Mesenchymal stem cell (in vitro differentiated cells and primary cell): ENCODE measurements at regions not wholly inside any gene's neighbourhood (a gene's known extent, or its start where the extent isn't known, plus 50 kb on each side); places are given as distances from the start of the nearest gene placed in this dataset.

ENCODE experiments used
- DNase-seq: peaks from one replicate; pipeline ENCODE4 v3.0.0-alpha.2; 2013
- H2AFZ ChIP-seq: one replicate; pipeline ENCODE4 v1.6.1; 2013; ENCODE audit warnings: low read depth, mild to moderate bottlenecking, control low read depth, inconsistent platforms, low read length, moderate library complexity
- H2AK5ac ChIP-seq: 2 replicates; pipeline ENCODE4 v1.6.1; 2013; ENCODE audit warnings: low read length, moderate library complexity, mild to moderate bottlenecking, inconsistent platforms; ENCODE audit not compliant: severe bottlenecking
- H2BK120ac ChIP-seq: one replicate; pipeline ENCODE4 v1.6.1; 2013; ENCODE audit warnings: low read depth, mild to moderate bottlenecking, inconsistent platforms, low read length, moderate library complexity
- H2BK12ac ChIP-seq, 2 experiments: one replicate each; pipeline ENCODE4 v1.6.1; 2013; ENCODE audit warnings: inconsistent platforms in 2 of 2, low read length in 2 of 2, mild to moderate bottlenecking in 2 of 2, moderate library complexity in 2 of 2, control low read depth in 1 of 2
- H2BK15ac ChIP-seq: one replicate; pipeline ENCODE4 v1.6.1; 2013; ENCODE audit warnings: mild to moderate bottlenecking, low read depth, inconsistent platforms; ENCODE audit not compliant: poor library complexity, severe bottlenecking
- H2BK5ac ChIP-seq: 2 replicates; pipeline ENCODE4 v1.6.1; 2013; ENCODE audit warnings: low read depth, mild to moderate bottlenecking, low read length, control low read depth, inconsistent platforms; ENCODE audit not compliant: poor library complexity, severe bottlenecking
- H3K14ac ChIP-seq, 2 experiments: one replicate each; pipeline ENCODE4 v1.6.1; 2013; ENCODE audit warnings: inconsistent platforms in 2 of 2, low read length in 2 of 2, control low read depth in 1 of 2, mild to moderate bottlenecking in 1 of 2, moderate library complexity in 1 of 2
- H3K18ac ChIP-seq, 2 experiments: one replicate each; pipeline ENCODE4 v1.6.1; 2013; ENCODE audit warnings: inconsistent platforms in 2 of 2, low read length in 2 of 2, control low read depth in 1 of 2, low read depth in 1 of 2, mild to moderate bottlenecking in 1 of 2
- H3K23ac ChIP-seq, 2 experiments: one replicate each; pipeline ENCODE4 v1.6.1; 2013; ENCODE audit warnings: inconsistent platforms in 2 of 2, low read length in 2 of 2, mild to moderate bottlenecking in 2 of 2, moderate library complexity in 2 of 2, control low read depth in 1 of 2
- H3K27ac ChIP-seq: 2 replicates; pipeline ENCODE4 v1.5.1; 2013; ENCODE audit warnings: mild to moderate bottlenecking, moderate library complexity, low read length, control low read depth, inconsistent platforms; ENCODE audit not compliant: poor library complexity, severe bottlenecking
- H3K27me3 ChIP-seq, 2 experiments: 2 replicates each; pipeline versions ENCODE4 v1.6.1 to v1.7.0; 2013; ENCODE audit warnings: low read length in 2 of 2, mild to moderate bottlenecking in 2 of 2, moderate library complexity in 2 of 2, control low read depth in 1 of 2, inconsistent platforms in 1 of 2; ENCODE audit not compliant: control insufficient read depth in 1 of 2, insufficient read depth in 1 of 2
- H3K36me3 ChIP-seq, 2 experiments: 2 replicates each; pipeline versions ENCODE4 v1.6.1 to v1.7.0; 2013; ENCODE audit warnings: low read length in 2 of 2, control low read depth in 1 of 2, inconsistent platforms in 1 of 2, low read depth in 1 of 2, mild to moderate bottlenecking in 1 of 2; ENCODE audit not compliant: insufficient read depth in 2 of 2, control insufficient read depth in 1 of 2
- H3K4ac ChIP-seq, 2 experiments: one replicate each; pipeline ENCODE4 v1.6.1; 2013; ENCODE audit warnings: inconsistent platforms in 2 of 2, low read length in 2 of 2, mild to moderate bottlenecking in 2 of 2, moderate library complexity in 2 of 2, control low read depth in 1 of 2, low read depth in 1 of 2
- H3K4me1 ChIP-seq: 2 replicates; pipeline ENCODE4 v1.6.1; 2013; ENCODE audit warnings: low read depth, low read length, control low read depth; ENCODE audit not compliant: control insufficient read depth, insufficient read depth
- H3K4me2 ChIP-seq: 2 replicates; pipeline ENCODE4 v1.6.1; 2013; ENCODE audit warnings: low read length, mild to moderate bottlenecking, inconsistent platforms; ENCODE audit not compliant: poor library complexity, severe bottlenecking
- H3K4me3 ChIP-seq, 2 experiments: 2 replicates each; pipeline versions ENCODE4 v1.5.1 to v1.7.0; 2013; ENCODE audit warnings: low read length in 2 of 2, mild to moderate bottlenecking in 2 of 2, control low read depth in 1 of 2, low read depth in 1 of 2; ENCODE audit not compliant: insufficient read depth in 1 of 2
- H3K79me1 ChIP-seq: replicated peaks from 2 replicates; pipeline ENCODE4 v1.6.1; 2013; ENCODE audit warnings: mild to moderate bottlenecking, control low read depth, low read length, inconsistent platforms; ENCODE audit not compliant: poor library complexity, severe bottlenecking
- H3K9ac ChIP-seq: 2 replicates; pipeline ENCODE4 v1.7.0; 2013; ENCODE audit warnings: mild to moderate bottlenecking, low read length, moderate library complexity
- H3K9me3 ChIP-seq: 2 replicates; pipeline ENCODE4 v1.7.0; 2013; ENCODE audit warnings: mild to moderate bottlenecking, low read length; ENCODE audit not compliant: control insufficient read depth
- H4K8ac ChIP-seq: one replicate; pipeline ENCODE4 v1.6.1; 2013; ENCODE audit warnings: inconsistent platforms, mild to moderate bottlenecking, low read length, moderate library complexity
- H4K91ac ChIP-seq: one replicate; pipeline ENCODE4 v1.6.1; 2013; ENCODE audit warnings: mild to moderate bottlenecking, low read length, inconsistent platforms
- WGBS: methylation state at CpG from one replicate; pipeline ENCODE4 v1.1.7; 2013; ENCODE audit warnings: mixed read lengths; 5-methylcytosine and 5-hydroxymethylcytosine counted together

GRCh38 chr12:24014240-24014639 is 64.8 kb upstream of the SOX5 start:
- Histone ChIP-seq H2BK5ac (no peak overlapping the region), H3K4me1 (no peaks in the 10 kb centered on the region), H3K27me3 (no peaks in the 10 kb centered on the region), H3K4ac (no peak overlapping the region), H2BK120ac (no peak overlapping the region), H3K23ac (no peak overlapping the region), H4K91ac (no peak overlapping the region), H3K27ac (no peak overlapping the region), H3K9me3 (no peaks in the 10 kb centered on the region), H2BK12ac (no peak overlapping the region), H3K14ac (no peak overlapping the region), H4K8ac (no peak overlapping the region), H3K4me2 (no peak overlapping the region), H3K18ac (peak overlapping the region in 1 of 2 experiments; percentile 48), H2BK15ac (no peak overlapping the region), H2AFZ (no peak overlapping the region), H2AK5ac (no peak overlapping the region), H3K9ac (no peak overlapping the region), H3K4me3 (no peak overlapping the region), H3K36me3 (no peaks in the 10 kb centered on the region), H3K79me1 (no peaks in the 10 kb centered on the region)
- 93% methylated on average over 1 of the region's 4 CpGs for WGBS
- DNase-seq, result no peak

GRCh38 chr12:24012528-24012927 is 63.1 kb upstream of the SOX5 start:
- H3K4me1 ChIP-seq, result no peaks in the 10 kb centered on the region
- no peaks in the 10 kb centered on the region for H3K36me3 ChIP-seq
- no peak overlapping the region for H3K14ac ChIP-seq
- H3K4ac ChIP-seq, result no peak overlapping the region
- H2AK5ac ChIP-seq, result no peak overlapping the region
- H2BK12ac ChIP-seq, result no peak overlapping the region
- no peaks in the 10 kb centered on the region for H3K9me3 ChIP-seq
- no peak overlapping the region for H2BK120ac ChIP-seq
- DNase-seq, result peak; percentile 17
- no peak overlapping the region for H2BK15ac ChIP-seq
- WGBS, result 100% methylated on average over 1 of the region's 1 CpG
- H3K9ac ChIP-seq, result no peak overlapping the region
- no peak overlapping the region for H3K4me3 ChIP-seq
- H4K8ac ChIP-seq, result no peak overlapping the region
- H3K27me3 ChIP-seq, result no peaks in the 10 kb centered on the region
- no peak overlapping the region for H2AFZ ChIP-seq
- no peak overlapping the region for H2BK5ac ChIP-seq
- no peak overlapping the region for H3K4me2 ChIP-seq
- H3K23ac ChIP-seq, result no peak overlapping the region
- no peak overlapping the region for H4K91ac ChIP-seq
- H3K18ac ChIP-seq, result no peak overlapping the region
- H3K79me1 ChIP-seq, result no peaks in the 10 kb centered on the region
- H3K27ac ChIP-seq, result no peak overlapping the region

GRCh38 chr12:24011927-24012507 is 62.5 kb upstream of the SOX5 start:
- no peaks in the 10 kb centered on the region for H3K4me1 ChIP-seq
- no peaks in the 10 kb centered on the region for H3K79me1 ChIP-seq
- no peak overlapping the region for H4K8ac ChIP-seq
- H3K27ac ChIP-seq, result no peak overlapping the region
- no peaks in the 10 kb centered on the region for H3K27me3 ChIP-seq
- H3K4ac ChIP-seq, result no peak overlapping the region
- no peak overlapping the region for H3K23ac ChIP-seq
- H3K9ac ChIP-seq, result no peak overlapping the region
- no peak overlapping the region for H2BK12ac ChIP-seq
- H2AK5ac ChIP-seq, result no peak overlapping the region
- H2BK5ac ChIP-seq, result no peak overlapping the region
- H2AFZ ChIP-seq, result no peak overlapping the region
- H3K9me3 ChIP-seq, result no peaks in the 10 kb centered on the region
- H2BK120ac ChIP-seq, result no peak overlapping the region
- no peak overlapping the region for H3K4me3 ChIP-seq
- H3K36me3 ChIP-seq, result no peaks in the 10 kb centered on the region
- 100% methylated on average over 1 of the region's 3 CpGs for WGBS
- H3K14ac ChIP-seq, result no peak overlapping the region
- no peak overlapping the region for H2BK15ac ChIP-seq
- H4K91ac ChIP-seq, result no peak overlapping the region
- H3K4me2 ChIP-seq, result no peak overlapping the region
- no peak overlapping the region for H3K18ac ChIP-seq
- no peak for DNase-seq

GRCh38 chr12:24008166-24008565 is 58.7 kb upstream of the SOX5 start:
- no peaks in the 10 kb centered on the region for H3K27me3 ChIP-seq
- H2AFZ ChIP-seq, result no peak overlapping the region
- H2BK120ac ChIP-seq, result no peak overlapping the region
- H3K4me3 ChIP-seq, result no peak overlapping the region
- 90% methylated on average over 2 of the region's 2 CpGs for WGBS
- H2BK5ac ChIP-seq, result no peak overlapping the region
- no peak overlapping the region for H3K27ac ChIP-seq
- H2AK5ac ChIP-seq, result no peak overlapping the region
- H3K14ac ChIP-seq, result no peak overlapping the region
- no peak overlapping the region for H3K4ac ChIP-seq
- no peak for DNase-seq
- no peak overlapping the region for H3K4me2 ChIP-seq
- H2BK15ac ChIP-seq, result no peak overlapping the region
- H2BK12ac ChIP-seq, result no peak overlapping the region
- H3K9ac ChIP-seq, result no peak overlapping the region
- H4K91ac ChIP-seq, result no peak overlapping the region
- H3K18ac ChIP-seq, result no peak overlapping the region
- no peak overlapping the region for H3K23ac ChIP-seq
- H4K8ac ChIP-seq, result no peak overlapping the region
- no peaks in the 10 kb centered on the region for H3K36me3 ChIP-seq
- H3K4me1 ChIP-seq, result no peaks in the 10 kb centered on the region
- H3K9me3 ChIP-seq, result no peaks in the 10 kb centered on the region
- no peaks in the 10 kb centered on the region for H3K79me1 ChIP-seq
